ENCODE measurements at regions not wholly inside any gene's neighbourhood (a gene's known extent, or its start where the extent isn't known, plus 50 kb on each side); places are given as distances from the start of the nearest gene placed in this dataset.
A peak's percentile ranks its signal among the peaks of the same experiment; 100 is the strongest.

- TF ChIP-seq CTCF (IDR thresholded peaks at IDR 0.05) (peak; percentile 36), HDAC2 (IDR thresholded peaks at IDR 0.05) (no peak), REST (IDR thresholded peaks at IDR 0.05) (no peak), MAX (IDR thresholded peaks at IDR 0.05) (no peak), PHF8 (IDR thresholded peaks at IDR 0.05; ENCODE audit: borderline replicate concordance, low read depth) (no peak), CEBPB (IDR thresholded peaks at IDR 0.05) (no peak), JUN (IDR thresholded peaks at IDR 0.05) (no peak), RAD21 (conservative IDR thresholded peaks at IDR 0.05 in 1 of 2, IDR thresholded peaks at IDR 0.05 in 1 of 2) (peak; percentile 22 to 32; a peak in 1 of 5 replicates), BCL3 (IDR thresholded peaks at IDR 0.05) (no peak), SREBF2 (IDR thresholded peaks at IDR 0.05) (no peak), EP300 (IDR thresholded peaks at IDR 0.05) (no peak), POLR2A (IDR thresholded peaks at IDR 0.05; ENCODE audit: low read length) (no peak), ZFP36 (IDR thresholded peaks at IDR 0.05; ENCODE audit: borderline replicate concordance, partially characterized antibody) (no peak), EHMT2 (IDR thresholded peaks at IDR 0.05; ENCODE audit: low read depth) (no peak)
Measured at GRCh38 chr16:76639685-76640289, 362.6 kb downstream of the CNTNAP4 start.

Data from A549 (cell line).